ENCODE measurements at regions not wholly inside any gene's neighbourhood (a gene's known extent, or its start where the extent isn't known, plus 50 kb on each side); places are given as distances from the start of the nearest gene placed in this dataset.

GRCh38 chr1:219465212-219466093 is 147.5 kb downstream of the ZC3H11B start:
- Mint-ChIP-seq H3K9me3 (ENCODE audit: unreplicated experiment) (no peaks in the 10 kb centered on the region), H3K4me1 (ENCODE audit: unreplicated experiment) (no peaks in the 10 kb centered on the region), H3K27ac (ENCODE audit: unreplicated experiment) (no peak overlapping the region), H3K27me3 (ENCODE audit: unreplicated experiment) (no peaks in the 10 kb centered on the region), H3K4me3 (ENCODE audit: unreplicated experiment) (no peak overlapping the region), H3K36me3 (ENCODE audit: low read depth, unreplicated experiment) (no peaks in the 10 kb centered on the region)
- TF ChIP-seq CTCF (IDR thresholded peaks at IDR 0.05; ENCODE audit: unreplicated experiment), result no peak
- no peak for DNase-seq (ENCODE audit: low spot score)

GRCh38 chr1:219463636-219464035 is 149.3 kb downstream of the ZC3H11B start:
- H3K4me3 Mint-ChIP-seq (ENCODE audit: unreplicated experiment), result no peak overlapping the region
- H3K9me3 Mint-ChIP-seq (ENCODE audit: unreplicated experiment), result no peaks in the 10 kb centered on the region
- H3K27ac Mint-ChIP-seq (ENCODE audit: unreplicated experiment), result no peak overlapping the region
- no peak for TF ChIP-seq CTCF (IDR thresholded peaks at IDR 0.05; ENCODE audit: unreplicated experiment)
- no peak for DNase-seq (ENCODE audit: low spot score)
- H3K36me3 Mint-ChIP-seq (ENCODE audit: low read depth, unreplicated experiment), result no peaks in the 10 kb centered on the region
- H3K4me1 Mint-ChIP-seq (ENCODE audit: unreplicated experiment), result no peaks in the 10 kb centered on the region
- peaks cover 2% of the 10 kb centered on the region for H3K27me3 Mint-ChIP-seq (ENCODE audit: unreplicated experiment)

- peaks cover 2% of the 10 kb centered on the region for H3K27me3 Mint-ChIP-seq (ENCODE audit: unreplicated experiment)
- TF ChIP-seq CTCF (IDR thresholded peaks at IDR 0.05; ENCODE audit: unreplicated experiment), result no peak
- H3K36me3 Mint-ChIP-seq (ENCODE audit: low read depth, unreplicated experiment), result no peaks in the 10 kb centered on the region
- H3K4me3 Mint-ChIP-seq (ENCODE audit: unreplicated experiment), result no peak overlapping the region
- H3K4me1 Mint-ChIP-seq (ENCODE audit: unreplicated experiment), result no peaks in the 10 kb centered on the region
- no peaks in the 10 kb centered on the region for H3K9me3 Mint-ChIP-seq (ENCODE audit: unreplicated experiment)
- DNase-seq (ENCODE audit: low spot score), result no peak
- no peak overlapping the region for H3K27ac Mint-ChIP-seq (ENCODE audit: unreplicated experiment)
These were observed 150.9 kb downstream of the ZC3H11B start for GRCh38 chr1:219461981-219462400.

- H3K9me3 Mint-ChIP-seq (ENCODE audit: unreplicated experiment), result no peaks in the 10 kb centered on the region
- H3K27ac Mint-ChIP-seq (ENCODE audit: unreplicated experiment), result no peak overlapping the region
- H3K4me3 Mint-ChIP-seq (ENCODE audit: unreplicated experiment), result no peak overlapping the region
- H3K27me3 Mint-ChIP-seq (ENCODE audit: unreplicated experiment), result peaks cover 2% of the 10 kb centered on the region
- TF ChIP-seq CTCF (IDR thresholded peaks at IDR 0.05; ENCODE audit: unreplicated experiment), result no peak
- H3K36me3 Mint-ChIP-seq (ENCODE audit: low read depth, unreplicated experiment), result no peaks in the 10 kb centered on the region
- no peaks in the 10 kb centered on the region for H3K4me1 Mint-ChIP-seq (ENCODE audit: unreplicated experiment)
- no peak for DNase-seq (ENCODE audit: low spot score)
These were observed 151.7 kb downstream of the ZC3H11B start for GRCh38 chr1:219460896-219461815.

Data from endothelial cell (in vitro differentiated cells).